Esophagus squamous epithelium (tissue), 5 donors: ENCODE measurements at regions not wholly inside any gene's neighbourhood (a gene's known extent, or its start where the extent isn't known, plus 50 kb on each side); places are given as distances from the start of the nearest gene placed in this dataset.

ENCODE experiments used
- DNase-seq: peaks from one replicate; lab custom pipeline; 2025; lab: John Stamatoyannopoulos, UW
- H3K27ac ChIP-seq, 4 donors: fragments of 200-600 bp; sonication (generic); one replicate each; pipeline ENCODE4 v1.5.1; 2016 to 2019; ENCODE audit warnings: mild to moderate bottlenecking in 1 of 4
- H3K27me3 ChIP-seq, 4 donors: fragments of 200-600 bp; sonication (generic); 1 replicate in 3 of 4; 2 replicates in 1 of 4; pipeline versions ENCODE4 v1.5.1 to v1.6.0; 2017 to 2021; ENCODE audit warnings: antibody characterized with exemption in 1 of 4
- H3K36me3 ChIP-seq, 3 donors: fragments of 200-600 bp; sonication (generic); one replicate each; pipeline ENCODE4 v1.5.1; 2016 to 2019
- H3K4me1 ChIP-seq, 3 donors: fragments of 200-600 bp; sonication (generic); one replicate each; pipeline ENCODE4 v1.5.1; 2017 to 2019
- H3K4me3 ChIP-seq, 4 donors: fragments of 200-600 bp; sonication (generic); 1 replicate in 3 of 4; 2 replicates in 1 of 4; pipeline ENCODE4 v1.5.1; 2016 to 2019; ENCODE audit warnings: mild to moderate bottlenecking in 2 of 4, moderate library complexity in 1 of 4
- H3K9me3 ChIP-seq, 3 donors: fragments of 200-600 bp; sonication (generic); one replicate each; pipeline ENCODE4 v1.5.1; 2016 to 2019
- CTCF ChIP-seq, 6 experiments: fragments of 450-650 bp in 4 of 6; fragments of 200-600 bp in 2 of 6; sonication (generic) in 2 of 6; IDR thresholded peaks; one replicate each; pipeline ENCODE4 v1.5.1; 2016 to 2019; ENCODE audit warnings: antibody characterized with exemption in 6 of 6, mild to moderate bottlenecking in 4 of 6, moderate library complexity in 4 of 6
- POLR2A ChIP-seq, 4 donors: fragments of 450-650 bp; IDR thresholded peaks; one replicate each; pipeline ENCODE4 v1.6.1; 2017; ENCODE audit warnings: antibody characterized with exemption in 4 of 4, mild to moderate bottlenecking in 4 of 4, moderate library complexity in 3 of 4
- WGBS, 2 donors: methylation state at CpG; one replicate each; pipeline ENCODE4 v1.1.5; 2018; 5-methylcytosine and 5-hydroxymethylcytosine counted together
- intact Hi-C: fragments of 100-400 bp; cut with DNase I; formaldehyde crosslinking; loops from one replicate; pipeline ENCODE4 v1.15.0; 2022
- donor health status: DM: yes; HTN: yes; CAD: no.

GRCh38 chr13:44860454-44860853, 128.8 kb downstream of the NUFIP1 start:
- intact Hi-C loops, result no loop called here
- H3K27ac ChIP-seq, result peak overlapping the region in 2 of 4 donors; percentile 24 to 52
- no peaks in the 10 kb centered on the region for H3K9me3 ChIP-seq
- WGBS, 2 donors, result 47 to 60% methylated on average over 2 of the region's 2 CpGs
- no peak overlapping the region for H3K4me3 ChIP-seq
- TF ChIP-seq POLR2A (IDR thresholded peaks at IDR 0.05), result no peak
- TF ChIP-seq CTCF (IDR thresholded peaks at IDR 0.05), result no peak
- no peaks in the 10 kb centered on the region for H3K27me3 ChIP-seq
- H3K4me1 ChIP-seq, result peaks cover 0 to 44% (median 3%) of the 10 kb centered on the region in 3 donors
- DNase-seq, result no peak
- no peaks in the 10 kb centered on the region for H3K36me3 ChIP-seq

- H3K36me3 ChIP-seq, result no peaks in the 10 kb centered on the region
- intact Hi-C loops, result no loop called here
- DNase-seq, result no peak
- no peak overlapping the region for H3K4me3 ChIP-seq
- TF ChIP-seq POLR2A (IDR thresholded peaks at IDR 0.05) (no peak), CTCF (IDR thresholded peaks at IDR 0.05) (no peak)
- WGBS, 2 donors, result 73 to 88% methylated on average over 8 of the region's 8 CpGs
- H3K4me1 ChIP-seq, result peaks cover 14 to 71% (median 15%) of the 10 kb centered on the region in 3 donors
- H3K27ac ChIP-seq, result peak overlapping the region in 2 of 4 donors; percentile 15 to 45
- no peaks in the 10 kb centered on the region for H3K9me3 ChIP-seq
- no peaks in the 10 kb centered on the region for H3K27me3 ChIP-seq
These were observed 131.5 kb downstream of the NUFIP1 start for GRCh38 chr13:44857736-44858135.

GRCh38 chr13:44857061-44857460, 132.2 kb downstream of the NUFIP1 start:
- H3K36me3 ChIP-seq, result no peaks in the 10 kb centered on the region
- peak overlapping the region in 3 of 4 donors; percentile 15 to 45 (median 31) for H3K27ac ChIP-seq
- H3K27me3 ChIP-seq, result no peaks in the 10 kb centered on the region
- peaks cover 14 to 78% (median 15%) of the 10 kb centered on the region in 3 donors for H3K4me1 ChIP-seq
- H3K4me3 ChIP-seq, result no peak overlapping the region
- 49 to 71% methylated on average over 4 of the region's 4 CpGs for WGBS, 2 donors
- intact Hi-C loops, result no loop called here
- H3K9me3 ChIP-seq, result no peaks in the 10 kb centered on the region
- TF ChIP-seq CTCF (IDR thresholded peaks at IDR 0.05) (no peak), POLR2A (IDR thresholded peaks at IDR 0.05) (no peak)
- no peak for DNase-seq

GRCh38 chr13:44855860-44856259, 133.4 kb downstream of the NUFIP1 start:
- peak overlapping the region in 2 of 4 donors; percentile 22 to 86 for H3K27ac ChIP-seq
- no peak overlapping the region for H3K4me3 ChIP-seq
- H3K36me3 ChIP-seq, result no peaks in the 10 kb centered on the region
- peaks cover 14 to 76% (median 15%) of the 10 kb centered on the region in 3 donors for H3K4me1 ChIP-seq
- intact Hi-C loops, result no loop called here
- no peaks in the 10 kb centered on the region for H3K27me3 ChIP-seq
- TF ChIP-seq CTCF (IDR thresholded peaks at IDR 0.05), result no peak
- no peak for TF ChIP-seq POLR2A (IDR thresholded peaks at IDR 0.05)
- no peak for DNase-seq
- no peaks in the 10 kb centered on the region for H3K9me3 ChIP-seq
- WGBS, 2 donors, result 75 to 77% methylated on average over 3 to 4 of the region's 4 CpGs

- DNase-seq, result no peak
- H3K4me3 ChIP-seq, result peak overlapping the region in 1 of 4 donors; percentile 0
These were observed 134.8 kb downstream of the NUFIP1 start for GRCh38 chr13:44854313-44855060.

More at GRCh38 chr13:44854313-44855060, 134.8 kb downstream of the NUFIP1 start:
- Histone ChIP-seq H3K27me3 (no peaks in the 10 kb centered on the region), H3K36me3 (no peaks in the 10 kb centered on the region), H3K27ac (peak overlapping the region; percentile 42 to 86 (median 69)), H3K9me3 (no peaks in the 10 kb centered on the region), H3K4me1 (peaks cover 14 to 72% (median 15%) of the 10 kb centered on the region in 3 donors)
- intact Hi-C loops, result no loop called here
- TF ChIP-seq POLR2A (IDR thresholded peaks at IDR 0.05), result no peak
- TF ChIP-seq CTCF (IDR thresholded peaks at IDR 0.05), result no peak
- 43 to 49% methylated on average over 5 to 8 of the region's 8 CpGs for whole genome bisulfite sequencing, 2 donors
